HG02588 (cell line): ENCODE measurements at regions not wholly inside any gene's neighbourhood (a gene's known extent, or its start where the extent isn't known, plus 50 kb on each side); places are given as distances from the start of the nearest gene placed in this dataset.
"Not testable (repeated sequence)": the region's sequence is repeated elsewhere in the genome, so short reads cannot be mapped to it uniquely, and the experiment has no call there.

Source experiments
- ATAC-seq: cut with Tn5 transposase; IDR thresholded peaks from one replicate; pipeline ENCODE4 v1.9.1; 2021; ENCODE audit warnings: mild to moderate bottlenecking, moderate library complexity; ENCODE audit not compliant: unreplicated experiment

GRCh38 chr10:109732254-109732965 is 190.9 kb downstream of the XPNPEP1 start:
- no peak for ATAC-seq

GRCh38 chr10:109729895-109730294 is 193.4 kb downstream of the XPNPEP1 start:
- ATAC-seq = not testable (repeated sequence)

GRCh38 chr10:109727436-109727835 is 195.9 kb downstream of the XPNPEP1 start:
- no peak for ATAC-seq

GRCh38 chr10:109726473-109726872 is 196.8 kb downstream of the XPNPEP1 start:
- ATAC-seq = no peak

GRCh38 chr10:109723305-109723704 is 200.0 kb downstream of the XPNPEP1 start:
- ATAC-seq = no peak

GRCh38 chr10:109721453-109722064 is 201.8 kb downstream of the XPNPEP1 start:
- ATAC-seq = no peak

GRCh38 chr10:109706026-109706560 is 217.2 kb downstream of the XPNPEP1 start:
- ATAC-seq = no peak

- ATAC-seq = no peak
Observed at GRCh38 chr10:109701633-109702215, 221.6 kb downstream of the XPNPEP1 start.

GRCh38 chr10:109698882-109699664 is 224.2 kb downstream of the XPNPEP1 start:
- ATAC-seq = no peak

- no peak for ATAC-seq
Observed at GRCh38 chr10:109698086-109698485, 225.2 kb downstream of the XPNPEP1 start.

GRCh38 chr10:109696981-109697775 is 226.1 kb downstream of the XPNPEP1 start:
- no peak for ATAC-seq

GRCh38 chr10:109696462-109696861 is 226.8 kb downstream of the XPNPEP1 start:
- ATAC-seq = no peak

GRCh38 chr10:109695988-109696387 is 227.3 kb downstream of the XPNPEP1 start:
- no peak for ATAC-seq

- ATAC-seq = no peak
Observed at GRCh38 chr10:109689785-109690184, 233.5 kb downstream of the XPNPEP1 start.

- no peak for ATAC-seq
Observed at GRCh38 chr10:109679478-109679877, 243.8 kb downstream of the XPNPEP1 start.

GRCh38 chr10:109678857-109679256 is 244.5 kb downstream of the XPNPEP1 start:
- no peak for ATAC-seq

GRCh38 chr10:109676703-109677102 is 246.6 kb downstream of the XPNPEP1 start:
- ATAC-seq = no peak

GRCh38 chr10:109668703-109669102 is 254.6 kb downstream of the XPNPEP1 start:
- no peak for ATAC-seq

GRCh38 chr10:109668154-109668665 is 255.1 kb downstream of the XPNPEP1 start:
- ATAC-seq = no peak

- ATAC-seq = no peak
Observed at GRCh38 chr10:109665321-109665720, 258.0 kb downstream of the XPNPEP1 start.
